ENCODE measurements at regions not wholly inside any gene's neighbourhood (a gene's known extent, or its start where the extent isn't known, plus 50 kb on each side); places are given as distances from the start of the nearest gene placed in this dataset.

DNA sequence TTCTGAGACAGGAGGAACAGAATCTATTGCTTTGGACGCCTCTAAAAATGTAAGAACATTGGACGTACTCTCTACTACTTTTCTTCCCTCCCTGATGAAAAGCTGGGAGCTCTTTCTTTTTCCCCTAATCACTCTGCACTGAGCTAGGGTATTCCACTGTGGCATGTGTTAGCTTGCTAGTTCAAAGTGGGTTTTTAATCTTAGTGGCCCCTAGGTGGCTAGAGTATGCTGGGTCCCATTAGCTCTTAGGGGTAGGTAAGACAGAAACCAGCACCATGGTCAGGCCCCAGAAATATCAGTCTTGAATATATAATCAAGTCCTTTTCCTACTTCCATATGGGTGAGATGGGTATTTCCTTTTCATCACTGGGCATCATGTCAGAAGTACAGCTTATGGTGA is 945.2 kb upstream of the PTPRD start:
- TF ChIP-seq POLR2A (IDR thresholded peaks at IDR 0.05), result no peak
- TF ChIP-seq, protein P1, sequence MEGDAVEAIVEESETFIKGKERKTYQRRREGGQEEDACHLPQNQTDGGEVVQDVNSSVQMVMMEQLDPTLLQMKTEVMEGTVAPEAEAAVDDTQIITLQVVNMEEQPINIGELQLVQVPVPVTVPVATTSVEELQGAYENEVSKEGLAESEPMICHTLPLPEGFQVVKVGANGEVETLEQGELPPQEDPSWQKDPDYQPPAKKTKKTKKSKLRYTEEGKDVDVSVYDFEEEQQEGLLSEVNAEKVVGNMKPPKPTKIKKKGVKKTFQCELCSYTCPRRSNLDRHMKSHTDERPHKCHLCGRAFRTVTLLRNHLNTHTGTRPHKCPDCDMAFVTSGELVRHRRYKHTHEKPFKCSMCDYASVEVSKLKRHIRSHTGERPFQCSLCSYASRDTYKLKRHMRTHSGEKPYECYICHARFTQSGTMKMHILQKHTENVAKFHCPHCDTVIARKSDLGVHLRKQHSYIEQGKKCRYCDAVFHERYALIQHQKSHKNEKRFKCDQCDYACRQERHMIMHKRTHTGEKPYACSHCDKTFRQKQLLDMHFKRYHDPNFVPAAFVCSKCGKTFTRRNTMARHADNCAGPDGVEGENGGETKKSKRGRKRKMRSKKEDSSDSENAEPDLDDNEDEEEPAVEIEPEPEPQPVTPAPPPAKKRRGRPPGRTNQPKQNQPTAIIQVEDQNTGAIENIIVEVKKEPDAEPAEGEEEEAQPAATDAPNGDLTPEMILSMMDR (IDR thresholded peaks at IDR 0.05), result no peak
